ENCODE measurements at regions not wholly inside any gene's neighbourhood (a gene's known extent, or its start where the extent isn't known, plus 50 kb on each side); places are given as distances from the start of the nearest gene placed in this dataset.

- DNase-seq (ENCODE audit: low spot score) = no peak
These were observed 454.1 kb downstream of the EFNA5 start for GRCh38 chr5:107216587-107216986.

DNA sequence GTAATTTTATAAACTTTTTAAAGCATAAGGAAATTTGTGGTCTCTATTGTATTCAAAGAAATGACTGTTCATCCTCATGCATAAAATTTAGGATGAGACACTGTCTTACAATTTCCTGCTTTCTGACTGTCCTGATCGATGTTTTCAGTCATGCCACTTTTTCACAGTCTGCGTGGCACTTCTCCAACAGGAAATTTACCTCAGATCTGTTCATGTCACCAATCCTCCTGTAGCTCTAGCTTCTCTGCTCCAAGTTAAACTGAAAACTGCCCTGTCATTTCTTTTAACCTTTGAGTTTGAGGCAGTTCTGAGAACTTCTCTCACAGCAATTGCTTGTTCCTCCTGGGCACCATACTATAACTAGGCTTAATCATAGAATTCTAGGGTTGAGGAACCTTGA, 455.1 kb downstream of the EFNA5 start:
- DNase-seq (ENCODE audit: low spot score) = no peak

DNA sequence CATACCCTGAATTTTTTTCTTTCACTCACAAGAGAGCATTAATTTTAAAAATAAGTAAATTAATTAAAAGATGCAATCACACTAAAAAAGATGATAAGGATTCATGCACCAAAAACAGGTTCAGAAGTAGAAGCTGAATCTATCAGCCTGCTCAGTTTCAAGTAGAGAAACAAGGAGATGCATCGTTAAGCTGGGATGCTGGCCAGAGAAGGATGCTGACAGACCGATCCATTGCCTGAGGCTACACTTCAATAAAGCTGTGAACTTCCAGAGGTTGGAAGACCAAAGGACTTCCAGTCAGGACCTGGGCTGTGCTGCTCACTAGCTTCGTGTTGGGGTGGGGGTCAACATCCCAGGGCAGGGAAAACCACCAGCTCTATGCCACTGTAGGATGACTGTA, 457.7 kb downstream of the EFNA5 start:
- no peak for DNase-seq (ENCODE audit: low spot score)

DNA sequence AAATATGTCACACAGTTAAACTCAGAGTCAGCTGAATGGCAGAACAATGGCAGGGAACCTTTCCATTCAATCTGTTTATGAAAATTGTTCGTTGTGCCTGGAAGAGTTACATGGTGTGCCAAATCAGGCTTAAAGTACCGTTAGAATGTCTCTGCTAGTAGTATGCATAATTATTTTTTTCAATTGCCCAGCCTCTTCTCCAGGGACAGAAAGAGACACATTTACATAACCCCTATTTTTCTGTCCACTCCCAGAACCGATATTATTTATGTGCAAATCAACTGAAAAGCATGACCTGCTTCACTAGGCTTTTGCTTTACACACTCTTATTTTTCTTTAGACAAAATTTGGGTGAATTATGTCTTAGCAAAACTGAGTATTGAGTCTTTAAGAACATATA, 459.1 kb downstream of the EFNA5 start:
- no peak for DNase-seq (ENCODE audit: low spot score)

GRCh38 chr5:107208867-107209266, 461.9 kb downstream of the EFNA5 start:
- DNase-seq (ENCODE audit: low spot score) = no peak

- DNase-seq (ENCODE audit: low spot score) = no peak
These were observed 466.3 kb downstream of the EFNA5 start for GRCh38 chr5:107204413-107204812.

GRCh38 chr5:107203243-107203642, 467.5 kb downstream of the EFNA5 start:
- DNase-seq (ENCODE audit: low spot score) = no peak

DNA sequence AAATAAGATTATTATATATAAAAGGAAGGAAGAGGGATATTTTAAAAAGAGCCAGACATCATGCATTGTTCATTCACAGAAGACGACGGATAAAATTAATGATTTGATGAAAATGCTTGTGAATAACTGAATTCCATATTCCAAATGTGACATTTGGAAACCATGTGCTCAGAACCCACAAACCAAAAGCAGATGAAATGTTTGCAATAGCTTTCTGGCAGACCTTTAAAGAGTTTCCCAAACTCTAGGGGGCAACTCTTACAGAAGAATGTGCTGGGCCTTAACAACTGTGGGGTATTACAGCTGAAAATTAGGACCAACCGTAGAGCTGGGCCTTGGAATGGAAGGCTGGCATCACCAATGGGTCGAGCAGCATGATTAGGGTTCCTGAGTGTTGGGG, 471.0 kb downstream of the EFNA5 start:
- DNase-seq (ENCODE audit: low spot score) = no peak

- no peak for DNase-seq (ENCODE audit: low spot score)
These were observed 474.2 kb downstream of the EFNA5 start for GRCh38 chr5:107196500-107197059.

DNA sequence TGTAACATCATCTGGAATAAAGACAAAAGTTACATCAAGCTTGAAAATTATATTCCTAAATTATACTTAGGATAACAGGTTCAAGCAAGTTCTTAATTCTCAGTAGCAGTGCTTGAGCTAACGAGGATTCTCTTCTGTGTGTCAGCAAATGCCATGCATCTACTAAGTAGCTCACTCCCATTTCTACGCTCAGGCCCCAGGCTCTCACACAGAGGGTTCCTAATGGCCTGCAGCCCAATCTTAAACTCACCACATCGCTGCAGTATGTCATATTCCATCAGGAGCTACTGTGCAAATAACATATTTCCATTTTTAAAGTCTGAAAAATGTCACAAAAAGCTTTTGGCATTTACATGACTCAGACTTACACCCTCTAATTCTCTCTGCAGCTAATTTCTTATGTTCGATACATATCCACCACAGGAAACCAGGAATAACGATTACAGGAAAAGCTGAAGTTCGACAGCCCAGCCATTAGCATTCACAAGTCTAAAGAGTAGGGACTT, 474.8 kb downstream of the EFNA5 start:
- DNase-seq (ENCODE audit: low spot score) = no peak

GRCh38 chr5:107184871-107185270, 485.9 kb downstream of the EFNA5 start:
- DNase-seq (ENCODE audit: low spot score) = no peak

GRCh38 chr5:107184066-107184465, 486.7 kb downstream of the EFNA5 start:
- no peak for DNase-seq (ENCODE audit: low spot score)

DNA sequence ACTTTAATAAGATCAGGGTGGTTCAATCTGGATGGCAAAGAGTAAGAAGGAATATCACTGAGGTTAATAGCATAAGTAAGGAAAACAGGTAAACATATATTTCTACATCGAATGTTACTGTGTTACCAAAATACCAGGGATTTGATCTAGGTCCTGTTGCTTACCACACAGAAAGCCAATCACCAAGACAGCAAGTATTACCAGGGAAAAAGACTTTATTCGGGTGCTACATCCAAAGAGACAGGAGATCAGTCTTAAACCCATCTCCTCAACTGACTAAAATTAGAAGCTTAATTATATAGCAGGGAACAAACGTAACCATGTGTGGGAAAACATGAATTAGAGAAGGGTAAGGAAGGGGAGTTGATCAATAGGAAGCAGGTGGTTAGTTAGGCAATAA, 500.1 kb downstream of the EFNA5 start:
- DNase-seq (ENCODE audit: low spot score) = no peak

DNA sequence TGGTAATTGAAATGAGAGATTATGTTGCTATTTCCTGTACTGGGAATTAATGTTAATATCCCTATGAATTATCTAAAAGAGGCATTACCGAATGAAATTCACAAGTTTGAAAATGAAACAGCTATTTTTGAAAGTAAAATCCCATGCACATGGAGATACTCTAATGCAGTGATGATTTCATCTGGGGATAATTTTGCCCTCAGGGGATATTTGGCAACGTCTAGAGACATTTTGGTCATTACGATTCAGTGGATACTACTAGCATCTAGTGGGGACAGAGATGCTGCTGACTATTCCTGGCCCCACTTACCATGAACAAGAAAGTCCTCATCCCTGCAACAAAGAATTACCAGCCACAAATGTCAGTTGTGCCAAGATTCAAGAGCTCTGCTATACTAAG, 500.9 kb downstream of the EFNA5 start:
- no peak for DNase-seq (ENCODE audit: low spot score)

DNA sequence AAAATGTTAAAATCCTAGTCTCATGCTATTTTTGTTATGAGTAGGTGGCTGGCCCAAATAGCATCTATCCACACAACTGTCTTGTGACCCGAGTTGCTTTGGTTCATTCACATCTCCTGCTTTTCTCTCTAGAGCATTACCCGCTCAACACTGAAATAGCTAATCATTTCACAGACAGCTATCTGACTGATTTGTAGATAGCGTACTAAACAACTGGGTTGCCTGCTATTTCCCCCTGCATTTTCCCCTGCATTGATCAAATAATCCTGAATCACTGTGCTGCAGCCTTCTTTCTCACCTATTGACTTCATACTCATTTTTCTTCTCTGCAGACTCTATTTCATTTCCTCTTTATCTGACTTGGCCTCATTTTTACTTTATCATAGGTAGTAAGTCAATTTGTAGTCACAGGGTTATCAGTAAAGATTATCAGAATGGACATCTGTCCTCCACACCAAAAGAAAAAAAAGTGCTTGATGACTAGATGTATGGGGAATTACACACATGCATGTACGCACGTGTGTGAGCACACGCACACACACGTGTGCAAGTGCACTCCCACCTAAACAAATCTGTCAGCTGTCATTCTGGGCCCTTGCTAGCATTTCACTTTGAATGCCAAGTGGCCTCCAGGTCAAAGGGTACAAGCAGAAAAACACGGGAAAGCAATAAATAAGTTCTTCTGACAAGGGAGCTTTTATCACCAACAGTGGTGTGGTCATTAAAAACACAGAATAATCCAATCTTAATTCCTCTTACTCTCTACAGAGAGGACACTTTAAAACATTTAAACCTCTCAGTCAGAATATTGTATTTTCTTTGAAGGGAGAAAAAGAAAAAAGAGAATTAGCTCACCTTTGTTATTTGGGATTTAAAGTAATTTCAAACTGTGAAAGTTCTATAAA, 501.6 kb downstream of the EFNA5 start:
- DNase-seq (ENCODE audit: low spot score) = no peak

DNA sequence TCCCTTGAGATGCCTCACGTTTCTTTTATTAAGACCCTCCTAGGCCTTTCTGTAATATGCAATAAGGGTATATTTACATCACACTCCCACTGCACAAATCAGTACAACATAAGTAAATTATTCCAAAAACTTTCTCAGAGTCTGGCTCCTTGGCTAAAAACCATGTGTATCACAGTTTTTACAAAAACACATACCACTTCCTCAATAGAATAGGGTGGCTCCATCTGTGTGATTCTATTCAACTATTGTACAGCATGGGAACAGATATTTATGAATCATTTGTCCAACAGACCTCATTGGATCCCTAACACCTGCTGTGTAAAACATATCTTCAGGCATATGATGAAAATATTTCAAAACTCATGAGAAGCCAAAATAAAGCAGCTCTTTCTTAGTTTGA, 502.7 kb downstream of the EFNA5 start:
- no peak for DNase-seq (ENCODE audit: low spot score)

- DNase-seq (ENCODE audit: low spot score) = no peak
These were observed 505.4 kb downstream of the EFNA5 start for GRCh38 chr5:107165296-107165695.

DNA sequence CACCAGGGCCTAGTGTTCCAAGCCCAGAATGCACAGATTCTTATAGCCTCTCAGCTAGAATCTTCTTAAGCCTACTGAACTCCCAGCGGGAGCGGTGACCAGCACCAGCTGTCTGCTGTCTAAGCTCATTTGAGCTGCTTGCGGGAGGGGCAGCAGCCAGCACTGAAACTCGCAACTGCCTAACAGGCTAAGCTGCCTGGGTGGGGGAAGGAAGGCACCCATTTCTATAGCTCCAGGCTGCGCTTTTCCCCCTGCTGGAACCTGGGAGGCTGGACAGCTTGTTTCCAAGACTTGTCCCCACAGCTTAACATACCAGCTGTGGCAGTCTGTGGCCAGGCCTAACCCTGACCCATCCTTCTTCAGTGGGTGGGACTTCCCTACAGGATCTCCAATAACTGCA, 512.9 kb downstream of the EFNA5 start:
- DNase-seq (ENCODE audit: low spot score) = no peak

GRCh38 chr5:107155707-107156106, 515.0 kb downstream of the EFNA5 start:
- no peak for DNase-seq (ENCODE audit: low spot score)

DNA sequence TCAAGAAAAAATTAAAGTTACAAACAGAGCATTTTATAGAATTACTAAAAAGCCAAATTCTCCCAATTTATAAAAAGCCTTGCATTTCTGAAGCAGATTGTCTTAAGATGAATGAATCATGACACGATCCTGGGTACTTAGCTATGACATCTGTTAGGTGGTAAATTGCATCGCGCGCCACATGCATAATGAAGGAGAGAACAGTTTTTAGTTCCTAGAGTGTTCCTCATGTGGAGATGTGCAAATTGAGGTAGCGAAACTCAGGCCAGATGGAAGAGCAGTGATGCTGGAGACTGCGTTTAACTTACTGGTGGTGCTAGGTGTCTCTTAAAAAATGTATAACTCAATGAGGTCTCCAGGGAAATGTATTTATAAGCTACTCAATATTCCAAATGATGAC, 516.1 kb downstream of the EFNA5 start:
- no peak for DNase-seq (ENCODE audit: low spot score)

DNA sequence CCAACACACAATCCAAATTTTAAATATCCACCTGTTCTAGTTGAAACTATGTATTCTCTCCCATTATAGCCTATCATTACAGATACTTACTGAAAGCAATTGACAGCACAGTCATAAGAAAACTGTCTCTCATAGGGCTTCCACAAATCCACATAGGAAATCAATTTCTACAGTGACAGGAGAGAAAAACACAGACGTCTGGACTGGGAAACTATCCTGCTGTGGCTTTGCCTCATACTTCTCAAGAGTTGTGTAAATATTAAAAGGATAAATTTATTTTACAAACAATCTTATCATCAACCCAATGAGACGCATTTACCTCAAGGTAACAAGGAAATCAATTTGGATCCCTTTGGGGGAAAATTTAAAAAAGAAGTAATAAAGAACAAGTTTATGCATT, 517.5 kb downstream of the EFNA5 start:
- no peak for DNase-seq (ENCODE audit: low spot score)

GRCh38 chr5:107149243-107150005, 521.3 kb downstream of the EFNA5 start:
- DNase-seq (ENCODE audit: low spot score) = no peak

- DNase-seq (ENCODE audit: low spot score) = no peak
These were observed 523.1 kb downstream of the EFNA5 start for GRCh38 chr5:107147589-107147988.

Measured in pons (tissue), 1 donor.